ENCODE measurements at regions not wholly inside any gene's neighbourhood (a gene's known extent, or its start where the extent isn't known, plus 50 kb on each side); places are given as distances from the start of the nearest gene placed in this dataset.
A peak's percentile ranks its signal among the peaks of the same experiment; 100 is the strongest.

GRCh38 chr1:61536174-61537108 is 188.5 kb downstream of the TM2D1 start:
- Histone ChIP-seq H3K4me3 (no peak overlapping the region), H3K4me1 (ENCODE audit: low read depth) (no peaks in the 10 kb centered on the region), H3K9me3 (no peaks in the 10 kb centered on the region), H3K36me3 (ENCODE audit: low read depth) (no peaks in the 10 kb centered on the region)
- intact Hi-C loops (cut with DNase I, micrococcal nuclease), result no loop called here
- no peak for TF ChIP-seq CTCF (IDR thresholded peaks at IDR 0.05)
- no peak for ATAC-seq
- no peak for DNase-seq

- H3K4me1 ChIP-seq (ENCODE audit: low read depth), result no peaks in the 10 kb centered on the region
- H3K36me3 ChIP-seq (ENCODE audit: low read depth), result no peaks in the 10 kb centered on the region
- intact Hi-C loops (cut with DNase I, micrococcal nuclease), result no loop called here
- H3K4me3 ChIP-seq, result no peak overlapping the region
- no peaks in the 10 kb centered on the region for H3K9me3 ChIP-seq
- ATAC-seq (no peak), DNase-seq (no peak)
- no peak for TF ChIP-seq CTCF (IDR thresholded peaks at IDR 0.05)
Measured at GRCh38 chr1:61534847-61535246, 190.1 kb downstream of the TM2D1 start.

- H3K36me3 ChIP-seq (ENCODE audit: low read depth), result no peaks in the 10 kb centered on the region
- intact Hi-C loops (cut with DNase I, micrococcal nuclease), result no loop called here
- DNase-seq (no peak), ATAC-seq (peak; percentile 71)
- no peak for TF ChIP-seq CTCF (IDR thresholded peaks at IDR 0.05)
- no peaks in the 10 kb centered on the region for H3K4me1 ChIP-seq (ENCODE audit: low read depth)
- H3K9me3 ChIP-seq, result no peaks in the 10 kb centered on the region
- H3K4me3 ChIP-seq, result no peak overlapping the region
Measured at GRCh38 chr1:61533546-61533945, 191.4 kb downstream of the TM2D1 start.

GRCh38 chr1:61531716-61532115 is 193.2 kb downstream of the TM2D1 start:
- DNase-seq, result no peak
- Histone ChIP-seq H3K36me3 (ENCODE audit: low read depth) (no peaks in the 10 kb centered on the region), H3K4me1 (ENCODE audit: low read depth) (no peaks in the 10 kb centered on the region), H3K9me3 (no peaks in the 10 kb centered on the region), H3K4me3 (no peak overlapping the region)
- intact Hi-C loops (cut with DNase I, micrococcal nuclease), result no loop called here
- ATAC-seq, result no peak
- no peak for TF ChIP-seq CTCF (IDR thresholded peaks at IDR 0.05)

GRCh38 chr1:61523893-61524605 is 200.9 kb downstream of the TM2D1 start:
- Histone ChIP-seq H3K36me3 (ENCODE audit: low read depth) (no peaks in the 10 kb centered on the region), H3K4me1 (ENCODE audit: low read depth) (no peaks in the 10 kb centered on the region), H3K9me3 (no peaks in the 10 kb centered on the region), H3K4me3 (no peak overlapping the region)
- intact Hi-C loops (cut with DNase I, micrococcal nuclease), result no loop called here
- no peak for TF ChIP-seq CTCF (IDR thresholded peaks at IDR 0.05)
- ATAC-seq (no peak), DNase-seq (no peak)
